CD1c-positive myeloid dendritic cell (primary cell): ENCODE measurements at regions not wholly inside any gene's neighbourhood (a gene's known extent, or its start where the extent isn't known, plus 50 kb on each side); places are given as distances from the start of the nearest gene placed in this dataset.

Experiments used
- DNase-seq: peaks from one replicate; pipeline ENCODE4 v3.0.0-alpha.2; 2016; ENCODE audit errors: extremely low spot score

GRCh38 chr14:100467046-100467750, 120.0 kb downstream of the BEGAIN start:
- DNase-seq: no peak

- DNase-seq: no peak
Measured at GRCh38 chr14:100467939-100468338, 119.3 kb downstream of the BEGAIN start.

GRCh38 chr14:100468557-100468956, 118.7 kb downstream of the BEGAIN start:
- DNase-seq: no peak

GRCh38 chr14:100469632-100470522, 117.3 kb downstream of the BEGAIN start:
- DNase-seq: no peak

GRCh38 chr14:100470523-100470897, 116.7 kb downstream of the BEGAIN start:
- no peak for DNase-seq

- DNase-seq: no peak
Measured at GRCh38 chr14:100471441-100472093, 115.7 kb downstream of the BEGAIN start.

GRCh38 chr14:100472094-100472455, 115.1 kb downstream of the BEGAIN start:
- no peak for DNase-seq

- DNase-seq: no peak
Measured at GRCh38 chr14:100472491-100472890, 114.7 kb downstream of the BEGAIN start.

- DNase-seq: no peak
Measured at GRCh38 chr14:100473249-100473648, 114.0 kb downstream of the BEGAIN start.

- DNase-seq: no peak
Measured at GRCh38 chr14:100474196-100474595, 113.0 kb downstream of the BEGAIN start.

GRCh38 chr14:100475268-100475667, 111.9 kb downstream of the BEGAIN start:
- DNase-seq: no peak

GRCh38 chr14:100476012-100476822, 111.0 kb downstream of the BEGAIN start:
- DNase-seq: no peak

GRCh38 chr14:100484531-100485267, 102.5 kb downstream of the BEGAIN start:
- DNase-seq: no peak

- DNase-seq: peak; percentile 30
Measured at GRCh38 chr14:100486025-100486828, 101.0 kb downstream of the BEGAIN start.
